C4-2B (cell line): ENCODE measurements at regions not wholly inside any gene's neighbourhood (a gene's known extent, or its start where the extent isn't known, plus 50 kb on each side); places are given as distances from the start of the nearest gene placed in this dataset.

Experiments used
- CTCF ChIP-seq: fragments of 450-650 bp; conservative IDR thresholded peaks from 2 replicates; pipeline ENCODE4 v1.5.1; 2017; ENCODE audit warnings: mild to moderate bottlenecking
- ZFX ChIP-seq: fragments of 450-650 bp; IDR thresholded peaks from 2 replicates; pipeline ENCODE4 v1.6.1; 2017

DNA sequence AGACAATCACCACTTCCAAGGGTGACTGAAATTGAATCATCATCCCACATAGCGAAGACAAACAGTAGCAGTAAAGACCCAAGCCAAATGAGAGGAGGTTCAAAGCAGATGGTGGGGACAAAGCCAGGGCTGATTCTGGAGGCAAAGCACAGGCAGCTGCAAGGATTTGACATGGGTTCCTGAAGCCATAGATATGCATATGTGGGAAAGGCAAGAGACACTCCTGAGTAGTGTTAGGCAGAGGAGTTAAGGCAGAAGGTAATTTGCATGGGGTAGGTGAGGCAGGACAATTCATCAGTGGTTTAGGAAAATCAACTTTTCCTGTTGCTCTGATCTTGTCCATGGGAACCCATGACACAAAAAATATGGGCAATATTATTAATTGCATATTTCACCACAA lies 462.8 kb downstream of the FAM181B start:
- TF ChIP-seq CTCF: no peak
- no peak for TF ChIP-seq ZFX
